Liver (tissue), 8 donors: ENCODE measurements at regions not wholly inside any gene's neighbourhood (a gene's known extent, or its start where the extent isn't known, plus 50 kb on each side); places are given as distances from the start of the nearest gene placed in this dataset.

Source experiments
- DNase-seq: peaks from one replicate; pipeline ENCODE4 v3.0.0-alpha.2; 2017; ENCODE audit warnings: low spot score
- H3K27ac ChIP-seq, 2 donors: one replicate each; pipeline ENCODE4 v1.7.0; 2013; ENCODE audit warnings: inconsistent platforms in 2 of 2, low read length in 2 of 2, control low read depth in 1 of 2, low read depth in 1 of 2, mild to moderate bottlenecking in 1 of 2
- H3K27me3 ChIP-seq, 4 donors: one replicate each; pipeline versions ENCODE4 v1.6.1 to v1.7.0; 2013; ENCODE audit warnings: low read length in 3 of 4, inconsistent platforms in 1 of 4, mild to moderate bottlenecking in 1 of 4, moderate library complexity in 1 of 4; ENCODE audit not compliant: control insufficient read depth in 4 of 4, insufficient read depth in 4 of 4
- H3K36me3 ChIP-seq, 4 donors: one replicate each; pipeline versions ENCODE4 v1.6.1 to v1.7.0; 2013; ENCODE audit warnings: low read length in 3 of 4, mild to moderate bottlenecking in 3 of 4, low read depth in 1 of 4, moderate library complexity in 1 of 4; ENCODE audit not compliant: control insufficient read depth in 4 of 4, insufficient read depth in 3 of 4
- H3K4me1 ChIP-seq, 4 donors: one replicate each; pipeline versions ENCODE4 v1.6.1 to v1.7.0; 2013; ENCODE audit warnings: low read length in 3 of 4, mild to moderate bottlenecking in 3 of 4, moderate library complexity in 1 of 4; ENCODE audit not compliant: control insufficient read depth in 4 of 4, insufficient read depth in 4 of 4
- H3K4me3 ChIP-seq, 3 donors: one replicate each; pipeline versions ENCODE4 v1.6.1 to v1.7.0; 2013; ENCODE audit warnings: low read length in 3 of 3, control low read depth in 1 of 3, low read depth in 1 of 3, mild to moderate bottlenecking in 1 of 3
- H3K9ac ChIP-seq, 2 donors: one replicate each; pipeline ENCODE4 v1.7.0; 2013; ENCODE audit warnings: low read length in 2 of 2, mild to moderate bottlenecking in 2 of 2, moderate library complexity in 2 of 2, control low read depth in 1 of 2, low read depth in 1 of 2
- H3K9me3 ChIP-seq, 4 donors: one replicate each; pipeline versions ENCODE4 v1.6.1 to v1.7.0; 2013; ENCODE audit warnings: low read length in 3 of 4; ENCODE audit not compliant: control insufficient read depth in 4 of 4
- ATF3 ChIP-seq: IDR thresholded peaks from 2 replicates; pipeline ENCODE4 v1.6.1; 2016; ENCODE audit warnings: antibody characterized with exemption
- CTCF ChIP-seq: fragments of 150-350 bp; IDR thresholded peaks from 2 replicates; pipeline ENCODE4 v1.5.1; 2017; ENCODE audit warnings: improper control_type of control experiment, low read depth, low read length; ENCODE audit not compliant: missing input control
- EGR1 ChIP-seq, 2 donors: IDR thresholded peaks; 2 replicates each; pipeline ENCODE4 v1.6.1; 2016 to 2018; ENCODE audit warnings: antibody characterized with exemption in 2 of 2, low read depth in 2 of 2
- FOXA1 ChIP-seq: IDR thresholded peaks from 2 replicates; pipeline ENCODE4 v1.6.1; 2016; ENCODE audit warnings: antibody characterized with exemption
- FOXA2 ChIP-seq: IDR thresholded peaks from 2 replicates; pipeline ENCODE4 v1.6.1; 2016; ENCODE audit warnings: antibody characterized with exemption
- GABPA ChIP-seq, 2 donors: IDR thresholded peaks in 1 of 2; conservative IDR thresholded peaks in 1 of 2; 2 replicates each; pipeline ENCODE4 v1.6.1; 2016; ENCODE audit warnings: antibody characterized with exemption in 2 of 2, mild to moderate bottlenecking in 1 of 2, moderate library complexity in 1 of 2
- HNF4A ChIP-seq, 2 donors: conservative IDR thresholded peaks; 2 replicates each; pipeline ENCODE4 v1.6.1; 2016; ENCODE audit warnings: antibody characterized with exemption in 2 of 2, mild to moderate bottlenecking in 2 of 2
- HNF4G ChIP-seq: IDR thresholded peaks from 2 replicates; pipeline ENCODE4 v1.6.1; 2016; ENCODE audit warnings: antibody characterized with exemption
- JUND ChIP-seq, 2 donors: IDR thresholded peaks; 2 replicates each; pipeline ENCODE4 v1.6.1; 2016; ENCODE audit warnings: antibody characterized with exemption in 2 of 2
- MAX ChIP-seq: IDR thresholded peaks from 2 replicates; pipeline ENCODE4 v1.6.1; 2016; ENCODE audit warnings: antibody characterized with exemption
- NR2F2 ChIP-seq: IDR thresholded peaks from 2 replicates; pipeline ENCODE4 v1.6.1; 2016; ENCODE audit warnings: antibody characterized with exemption
- RAD21 ChIP-seq, 2 donors: IDR thresholded peaks; 2 replicates each; pipeline ENCODE4 v1.6.1; 2016; ENCODE audit warnings: antibody characterized with exemption in 2 of 2, mild to moderate bottlenecking in 2 of 2
- REST ChIP-seq: IDR thresholded peaks from 2 replicates; pipeline ENCODE4 v1.6.1; 2016; ENCODE audit warnings: antibody characterized with exemption, mild to moderate bottlenecking
- RXRA ChIP-seq, 2 donors: IDR thresholded peaks; 2 replicates each; pipeline ENCODE4 v1.6.1; 2017 to 2018; ENCODE audit warnings: antibody characterized with exemption in 2 of 2, mild to moderate bottlenecking in 1 of 2
- SP1 ChIP-seq: IDR thresholded peaks from 2 replicates; pipeline ENCODE4 v1.6.1; 2018; ENCODE audit warnings: antibody characterized with exemption, mild to moderate bottlenecking
- TAF1 ChIP-seq: conservative IDR thresholded peaks from 2 replicates; pipeline ENCODE4 v1.6.1; 2016; ENCODE audit warnings: antibody characterized with exemption, mild to moderate bottlenecking
- YY1 ChIP-seq: IDR thresholded peaks from 2 replicates; pipeline ENCODE4 v1.6.1; 2016; ENCODE audit warnings: antibody characterized with exemption, mild to moderate bottlenecking
- WGBS: extraction: QIAGEN DNeasy Blood & Tissue Kit; methylation state at CpG from one replicate; pipeline ENCODE4 v1.1.7; 2013; 5-methylcytosine and 5-hydroxymethylcytosine counted together
- TF ChIP-seq, protein P1 (sequence below): IDR thresholded peaks from 2 replicates; pipeline ENCODE4 v1.6.1; 2016; ENCODE audit warnings: antibody characterized with exemption
- donor health status: healthy.
- donor health status: healthy.
- donor health status: healthy.
- donor health status: healthy.
- donor health status: healthy.

DNA sequence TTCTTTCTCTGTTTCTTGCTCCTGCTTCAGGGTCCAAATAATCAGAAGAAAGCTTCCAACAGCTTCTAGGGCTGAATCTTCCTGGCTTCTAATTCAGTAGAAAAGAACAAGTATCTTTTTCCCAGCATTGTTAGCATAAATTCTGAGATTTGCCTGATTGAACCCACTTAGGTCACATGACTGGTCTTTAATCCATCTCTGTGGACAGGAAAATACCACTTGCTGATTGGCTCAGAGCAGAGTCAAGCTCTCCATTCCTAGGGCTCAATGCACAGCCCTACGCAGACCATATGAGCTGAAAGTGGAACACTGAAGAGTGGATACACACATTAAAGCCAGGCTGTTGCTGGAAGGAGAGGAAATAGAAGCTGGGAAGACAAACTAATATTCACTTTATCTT is 99.6 kb upstream of the RPL34 start:
- TF ChIP-seq REST: no peak
- TF ChIP-seq MAX: no peak
- no peak for TF ChIP-seq FOXA1
- TF ChIP-seq, protein P1, sequence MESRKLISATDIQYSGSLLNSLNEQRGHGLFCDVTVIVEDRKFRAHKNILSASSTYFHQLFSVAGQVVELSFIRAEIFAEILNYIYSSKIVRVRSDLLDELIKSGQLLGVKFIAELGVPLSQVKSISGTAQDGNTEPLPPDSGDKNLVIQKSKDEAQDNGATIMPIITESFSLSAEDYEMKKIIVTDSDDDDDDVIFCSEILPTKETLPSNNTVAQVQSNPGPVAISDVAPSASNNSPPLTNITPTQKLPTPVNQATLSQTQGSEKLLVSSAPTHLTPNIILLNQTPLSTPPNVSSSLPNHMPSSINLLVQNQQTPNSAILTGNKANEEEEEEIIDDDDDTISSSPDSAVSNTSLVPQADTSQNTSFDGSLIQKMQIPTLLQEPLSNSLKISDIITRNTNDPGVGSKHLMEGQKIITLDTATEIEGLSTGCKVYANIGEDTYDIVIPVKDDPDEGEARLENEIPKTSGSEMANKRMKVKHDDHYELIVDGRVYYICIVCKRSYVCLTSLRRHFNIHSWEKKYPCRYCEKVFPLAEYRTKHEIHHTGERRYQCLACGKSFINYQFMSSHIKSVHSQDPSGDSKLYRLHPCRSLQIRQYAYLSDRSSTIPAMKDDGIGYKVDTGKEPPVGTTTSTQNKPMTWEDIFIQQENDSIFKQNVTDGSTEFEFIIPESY: no peak
- TF ChIP-seq NR2F2: no peak
- no peak for TF ChIP-seq HNF4A (conservative IDR thresholded peaks at IDR 0.05)
- no peak for TF ChIP-seq TAF1
- no peak for TF ChIP-seq FOXA2
- no peak for TF ChIP-seq GABPA (IDR thresholded peaks at IDR 0.05 in 1 of 2, conservative IDR thresholded peaks at IDR 0.05 in 1 of 2)
- no peak for TF ChIP-seq JUND (IDR thresholded peaks at IDR 0.05)
- no peak for TF ChIP-seq HNF4G
- no peak for TF ChIP-seq SP1
- no peak for TF ChIP-seq EGR1 (IDR thresholded peaks at IDR 0.05; ENCODE audit: low read depth in 2 of 2)
- no peak for TF ChIP-seq YY1
- H3K9me3 ChIP-seq: peaks cover 0 to 4% (median 0%) of the 10 kb centered on the region in 4 donors
- H3K27me3 ChIP-seq: no peaks in the 10 kb centered on the region
- DNase-seq: no peak
- H3K9ac ChIP-seq: no peak overlapping the region
- H3K36me3 ChIP-seq: no peaks in the 10 kb centered on the region
- no peak overlapping the region for H3K27ac ChIP-seq
- H3K4me1 ChIP-seq: no peaks in the 10 kb centered on the region
- WGBS: 90% methylated on average over 1 of the region's 1 CpG
- H3K4me3 ChIP-seq: no peak overlapping the region

DNA sequence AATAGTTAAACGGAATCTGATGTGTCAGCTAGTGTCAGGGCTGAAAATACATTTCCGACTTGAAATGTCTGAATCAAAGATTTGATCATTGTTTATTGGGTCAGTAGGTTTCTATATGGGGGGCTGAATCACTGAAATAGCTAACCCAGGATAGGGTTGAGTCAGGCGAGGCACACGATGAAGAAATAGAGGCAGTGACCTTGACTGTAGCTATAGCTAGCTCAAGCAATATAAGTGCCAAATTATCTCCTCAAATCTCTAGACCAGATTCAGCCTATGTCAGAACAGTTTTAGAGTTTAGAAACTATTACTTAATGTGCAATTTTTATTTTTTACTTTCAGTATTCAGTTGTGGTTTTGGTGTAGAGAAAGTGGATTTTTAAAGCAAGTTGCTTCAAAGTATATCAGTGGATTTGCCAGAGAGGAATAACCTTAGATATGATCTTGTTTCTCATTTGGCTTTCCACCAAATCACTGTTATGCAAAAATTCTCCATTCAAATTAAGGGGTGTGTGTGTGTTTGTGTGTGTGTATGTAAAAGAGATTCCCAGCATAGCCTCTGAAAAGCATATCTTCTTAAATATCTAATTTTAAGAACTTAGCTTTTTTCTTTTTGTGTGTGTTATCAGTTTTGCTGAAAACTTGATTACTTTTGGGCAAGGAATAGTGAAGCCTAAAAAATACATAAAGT is 100.3 kb upstream of the RPL34 start:
- 63% methylated on average over 4 of the region's 4 CpGs for WGBS
- Histone ChIP-seq H3K9ac (no peak overlapping the region), H3K9me3 (no peaks in the 10 kb centered on the region), H3K36me3 (no peaks in the 10 kb centered on the region), H3K27ac (no peak overlapping the region), H3K27me3 (no peaks in the 10 kb centered on the region), H3K4me1 (no peaks in the 10 kb centered on the region), H3K4me3 (no peak overlapping the region)
- DNase-seq: no peak
- TF ChIP-seq TAF1: no peak
- no peak for TF ChIP-seq RXRA (IDR thresholded peaks at IDR 0.05)
- TF ChIP-seq YY1: no peak
- TF ChIP-seq JUND (IDR thresholded peaks at IDR 0.05): no peak
- TF ChIP-seq MAX: no peak
- no peak for TF ChIP-seq HNF4G
- TF ChIP-seq REST: no peak
- TF ChIP-seq FOXA1: no peak
- no peak for TF ChIP-seq NR2F2
- no peak for TF ChIP-seq ATF3
- no peak for TF ChIP-seq FOXA2
- no peak for TF ChIP-seq CTCF
- no peak for TF ChIP-seq SP1
- no peak for TF ChIP-seq RAD21 (IDR thresholded peaks at IDR 0.05)
- no peak for TF ChIP-seq HNF4A (conservative IDR thresholded peaks at IDR 0.05)
